Neutrophil (primary cell): ENCODE measurements at regions not wholly inside any gene's neighbourhood (a gene's known extent, or its start where the extent isn't known, plus 50 kb on each side); places are given as distances from the start of the nearest gene placed in this dataset.

ENCODE experiments used
- H3K27ac ChIP-seq: fragments of 200-600 bp; sonication (generic); 2 replicates; pipeline ENCODE4 v1.5.1; 2016; ENCODE audit warnings: mild to moderate bottlenecking, moderate library complexity
- H3K27me3 ChIP-seq: fragments of 200-600 bp; sonication (generic); 2 replicates; pipeline ENCODE4 v1.6.0; 2016; ENCODE audit warnings: mild to moderate bottlenecking
- H3K36me3 ChIP-seq: fragments of 200-600 bp; sonication (generic); 2 replicates; pipeline ENCODE4 v1.5.1; 2017
- H3K4me1 ChIP-seq, 2 experiments: fragments of 200-600 bp in 1 of 2; sonication (generic) in 1 of 2; 1 replicate in 1 of 2; 2 replicates in 1 of 2; pipeline versions ENCODE4 v1.5.1 to v1.6.1; 2013 to 2016; ENCODE audit warnings: low read depth in 1 of 2, low read length in 1 of 2, mild to moderate bottlenecking in 1 of 2, moderate library complexity in 1 of 2; ENCODE audit not compliant: control insufficient read depth in 1 of 2, insufficient read depth in 1 of 2
- H3K4me3 ChIP-seq, 2 experiments: fragments of 200-600 bp in 1 of 2; sonication (generic) in 1 of 2; 1 replicate in 1 of 2; 2 replicates in 1 of 2; pipeline ENCODE4 v1.5.1; 2013 to 2016; ENCODE audit warnings: low read depth in 1 of 2, low read length in 1 of 2, mild to moderate bottlenecking in 1 of 2, moderate library complexity in 1 of 2
- H3K9me3 ChIP-seq: fragments of 200-600 bp; sonication (generic); 2 replicates; pipeline ENCODE4 v1.5.1; 2016
- CTCF ChIP-seq: fragments of 200-600 bp; sonication (generic); IDR thresholded peaks from 2 replicates; pipeline ENCODE4 v1.5.1; 2016; ENCODE audit warnings: antibody characterized with exemption

- TF ChIP-seq CTCF = no peak
Measured at GRCh38 chr13:90448466-90449037, 898.9 kb upstream of the MIR17HG start.

GRCh38 chr13:90453342-90453741, 894.1 kb upstream of the MIR17HG start:
- TF ChIP-seq CTCF = no peak
- no peaks in the 10 kb centered on the region for H3K9me3 ChIP-seq
- no peaks in the 10 kb centered on the region for H3K27me3 ChIP-seq
- no peaks in the 10 kb centered on the region for H3K36me3 ChIP-seq
- no peak overlapping the region for H3K27ac ChIP-seq
- H3K4me1 ChIP-seq = no peaks in the 10 kb centered on the region
- H3K4me3 ChIP-seq = no peak overlapping the region

More at GRCh38 chr13:90448466-90449037, 898.9 kb upstream of the MIR17HG start:
- no peaks in the 10 kb centered on the region for H3K4me1 ChIP-seq
- no peaks in the 10 kb centered on the region for H3K9me3 ChIP-seq
- H3K27ac ChIP-seq = no peak overlapping the region
- H3K27me3 ChIP-seq = no peaks in the 10 kb centered on the region
- no peaks in the 10 kb centered on the region for H3K36me3 ChIP-seq
- no peak overlapping the region for H3K4me3 ChIP-seq

- Histone ChIP-seq H3K27ac (no peak overlapping the region), H3K27me3 (no peaks in the 10 kb centered on the region), H3K4me1 (no peaks in the 10 kb centered on the region), H3K4me3 (no peak overlapping the region), H3K9me3 (no peaks in the 10 kb centered on the region), H3K36me3 (no peaks in the 10 kb centered on the region)
- TF ChIP-seq CTCF = no peak
Measured at GRCh38 chr13:90454002-90454636, 893.4 kb upstream of the MIR17HG start.

GRCh38 chr13:90455067-90455466, 892.4 kb upstream of the MIR17HG start:
- Histone ChIP-seq H3K36me3 (no peaks in the 10 kb centered on the region), H3K4me3 (no peak overlapping the region), H3K27ac (no peak overlapping the region), H3K27me3 (no peaks in the 10 kb centered on the region), H3K4me1 (no peaks in the 10 kb centered on the region), H3K9me3 (no peaks in the 10 kb centered on the region)
- TF ChIP-seq CTCF = no peak

- Histone ChIP-seq H3K9me3 (no peaks in the 10 kb centered on the region), H3K27ac (no peak overlapping the region), H3K4me1 (no peaks in the 10 kb centered on the region), H3K27me3 (no peaks in the 10 kb centered on the region), H3K4me3 (no peak overlapping the region), H3K36me3 (no peaks in the 10 kb centered on the region)
- TF ChIP-seq CTCF = no peak
Measured at GRCh38 chr13:90455823-90456222, 891.7 kb upstream of the MIR17HG start.
